ENCODE measurements at regions not wholly inside any gene's neighbourhood (a gene's known extent, or its start where the extent isn't known, plus 50 kb on each side); places are given as distances from the start of the nearest gene placed in this dataset.

- DNase-seq (ENCODE audit: low read depth, low spot score): peak; percentile 93
- TF ChIP-seq CTCF (IDR thresholded peaks at IDR 0.05; ENCODE audit: low read depth, low read length): no peak
- in situ Hi-C loops (cut with HindIII; ENCODE audit: low sequenced_read_pairs): no loop called here
- no peak overlapping the region for H3K4me3 ChIP-seq (ENCODE audit: low read depth, low read length)
Measured at GRCh38 chr4:30839583-30840520, 119.7 kb downstream of the PCDH7 start.

- in situ Hi-C loops (cut with HindIII; ENCODE audit: low sequenced_read_pairs): no loop called here
- no peak overlapping the region for H3K4me3 ChIP-seq (ENCODE audit: low read depth, low read length)
- no peak for TF ChIP-seq CTCF (IDR thresholded peaks at IDR 0.05; ENCODE audit: low read depth, low read length)
- DNase-seq (ENCODE audit: low read depth, low spot score): peak; percentile 70
Measured at GRCh38 chr4:30840571-30840970, 120.4 kb downstream of the PCDH7 start.

- no peak for TF ChIP-seq CTCF (IDR thresholded peaks at IDR 0.05; ENCODE audit: low read depth, low read length)
- in situ Hi-C loops (cut with HindIII; ENCODE audit: low sequenced_read_pairs): no loop called here
- no peak for DNase-seq (ENCODE audit: low read depth, low spot score)
- no peak overlapping the region for H3K4me3 ChIP-seq (ENCODE audit: low read depth, low read length)
Measured at GRCh38 chr4:30842142-30842541, 122.0 kb downstream of the PCDH7 start.

- in situ Hi-C loops (cut with HindIII; ENCODE audit: low sequenced_read_pairs): no loop called here
- no peak overlapping the region for H3K4me3 ChIP-seq (ENCODE audit: low read depth, low read length)
- no peak for TF ChIP-seq CTCF (IDR thresholded peaks at IDR 0.05; ENCODE audit: low read depth, low read length)
- no peak for DNase-seq (ENCODE audit: low read depth, low spot score)
Measured at GRCh38 chr4:30842689-30843088, 122.5 kb downstream of the PCDH7 start.

GRCh38 chr4:30844861-30845582 is 124.9 kb downstream of the PCDH7 start:
- no peak for DNase-seq (ENCODE audit: low read depth, low spot score)
- in situ Hi-C loops (cut with HindIII; ENCODE audit: low sequenced_read_pairs): no loop called here
- no peak for TF ChIP-seq CTCF (IDR thresholded peaks at IDR 0.05; ENCODE audit: low read depth, low read length)

GRCh38 chr4:30847167-30847566 is 127.0 kb downstream of the PCDH7 start:
- no peak overlapping the region for H3K4me3 ChIP-seq (ENCODE audit: low read depth, low read length)
- DNase-seq (ENCODE audit: low read depth, low spot score): no peak
- no peak for TF ChIP-seq CTCF (IDR thresholded peaks at IDR 0.05; ENCODE audit: low read depth, low read length)
- in situ Hi-C loops (cut with HindIII; ENCODE audit: low sequenced_read_pairs): no loop called here

More at GRCh38 chr4:30844861-30845582, 124.9 kb downstream of the PCDH7 start:
- H3K4me3 ChIP-seq (ENCODE audit: low read depth, low read length): no peak overlapping the region

Data from astrocyte of the spinal cord (primary cell).